A549 (cell line): ENCODE measurements at regions not wholly inside any gene's neighbourhood (a gene's known extent, or its start where the extent isn't known, plus 50 kb on each side); places are given as distances from the start of the nearest gene placed in this dataset.

Experiments
- ATAC-seq, 2 experiments: fragments of 200-7000 bp in 1 of 2; fragments of >200 bp in 1 of 2; cut with Nextera tagmentation in 1 of 2; cut with Tn5 transposase in 1 of 2; 3 replicates each; pipeline versions ENCODE4 v1.8.0 to v1.9.1; 2018 to 2020; ENCODE audit warnings: mild to moderate bottlenecking in 1 of 2, moderate library complexity in 1 of 2
- CTCF ChIA-PET: fragments of 300-600 bp; sonication (Branson Sonifier 250); formaldehyde crosslinking; extraction: SDS; loops from one replicate; lab custom pipeline; 2021; ENCODE audit warnings: antibody characterized with exemption, inconsistent platforms; lab: Yijun Ruan, JAX
- POLR2A ChIA-PET: fragments of 350-600 bp; formaldehyde crosslinking; extraction: SDS; loops from one replicate; lab custom pipeline; 2021; ENCODE audit warnings: antibody characterized with exemption, inconsistent platforms; lab: Yijun Ruan, JAX
- DNase-seq, 2 experiments: peaks; one replicate each; pipeline versions ENCODE4 v3.0.0 to v3.0.0-alpha.2; 2011 to 2016; ENCODE audit warnings: low read depth in 1 of 2, low spot score in 1 of 2
- FAIRE-seq: peaks from 2 replicates; lab custom pipeline; 2011; peaks lifted over from hg19 to GRCh38; lab: Jason Lieb, UNC
- H3K27ac ChIP-seq, 2 experiments: fragments of >200 bp; sonication (Bioruptor Twin); formaldehyde crosslinking; 3 replicates each; pipeline ENCODE4 v1.5.1; 2016 to 2017
- H3K4me1 ChIP-seq: fragments of >200 bp; sonication (Bioruptor Twin); formaldehyde crosslinking; 3 replicates; pipeline ENCODE4 v1.6.1; 2016
- H3K4me2 ChIP-seq: fragments of >200 bp; sonication (Bioruptor Twin); formaldehyde crosslinking; 3 replicates; pipeline ENCODE4 v1.6.1; 2016
- H3K4me3 ChIP-seq: fragments of >200 bp; sonication (Bioruptor Twin); formaldehyde crosslinking; 3 replicates; pipeline ENCODE4 v1.5.1; 2016
- H3K9me3 ChIP-seq: fragments of >200 bp; sonication (Bioruptor Twin); formaldehyde crosslinking; 3 replicates; pipeline ENCODE4 v1.6.1; 2016
- CHD2 ChIP-seq: fragments of 150-350 bp; IDR thresholded peaks from 2 replicates; pipeline ENCODE4 v1.6.1; 2014; ENCODE audit warnings: low read length; ENCODE audit not compliant: partially characterized antibody
- EHF ChIP-seq: fragments of 250-450 bp; sonication (Bioruptor Pico); IDR thresholded peaks from 2 replicates; pipeline ENCODE4 v1.5.0; 2020; ENCODE audit warnings: mild to moderate bottlenecking
- ESRRA ChIP-seq: fragments of 150-350 bp; IDR thresholded peaks from 2 replicates; pipeline ENCODE4 v1.6.1; 2014; ENCODE audit warnings: mild to moderate bottlenecking, low read length, borderline replicate concordance
- FOSL2 ChIP-seq, 2 experiments: fragments of 450-650 bp in 1 of 2; fragments of >200 bp in 1 of 2; sonication (Bioruptor Twin) in 1 of 2; formaldehyde crosslinking; IDR thresholded peaks; 2 replicates each; pipeline versions ENCODE4 v1.5.0 to v1.6.1; 2016 to 2020; ENCODE audit warnings: mild to moderate bottlenecking in 1 of 2, moderate library complexity in 1 of 2
- FOXS1 ChIP-seq: fragments of 250-450 bp; sonication (Bioruptor Pico); IDR thresholded peaks from 2 replicates; pipeline ENCODE4 v1.5.0; 2020; ENCODE audit warnings: mild to moderate bottlenecking, moderate library complexity
- HDAC2 ChIP-seq: fragments of 200-600 bp; sonication (generic); IDR thresholded peaks from 2 replicates; pipeline ENCODE4 v1.6.1; 2016
- HOXA7 ChIP-seq: fragments of 250-450 bp; sonication (Bioruptor Pico); IDR thresholded peaks from 2 replicates; pipeline ENCODE4 v1.5.0; 2020; ENCODE audit warnings: mild to moderate bottlenecking, moderate library complexity
- HOXB13 ChIP-seq: fragments of 250-450 bp; sonication (Bioruptor Pico); IDR thresholded peaks from 2 replicates; pipeline ENCODE4 v1.5.0; 2020; ENCODE audit warnings: low read depth, mild to moderate bottlenecking, moderate library complexity
- JUN ChIP-seq, 2 experiments: fragments of >200 bp; sonication (Bioruptor Twin); formaldehyde crosslinking; IDR thresholded peaks; 2 replicates in 1 of 2; 3 replicates in 1 of 2; pipeline ENCODE4 v1.6.1; 2016 to 2017
- KDM1A ChIP-seq: fragments of 200-600 bp; sonication (generic); IDR thresholded peaks from 2 replicates; pipeline ENCODE4 v1.6.1; 2016; ENCODE audit warnings: low read depth, mild to moderate bottlenecking
- KDM5A ChIP-seq: fragments of 200-600 bp; sonication (generic); IDR thresholded peaks from 2 replicates; pipeline ENCODE4 v1.6.1; 2016; ENCODE audit warnings: antibody characterized with exemption, mild to moderate bottlenecking
- MYC ChIP-seq: IDR thresholded peaks from 2 replicates; pipeline ENCODE4 v1.6.1; 2012; ENCODE audit warnings: mild to moderate bottlenecking, inconsistent platforms, low read length, improper control_type of control experiment, borderline replicate concordance
- NFE2L2 ChIP-seq: fragments of 150-350 bp; conservative IDR thresholded peaks from 2 replicates; pipeline ENCODE4 v1.6.1; 2014; ENCODE audit warnings: low read length
- NR3C1 ChIP-seq: fragments of >200 bp; sonication (Bioruptor Twin); formaldehyde crosslinking; IDR thresholded peaks from 3 replicates; pipeline ENCODE4 v1.6.1; 2017
- PHF8 ChIP-seq: fragments of 200-600 bp; sonication (generic); IDR thresholded peaks from 2 replicates; pipeline ENCODE4 v1.6.1; 2016; ENCODE audit warnings: low read depth, mild to moderate bottlenecking, antibody characterized with exemption, moderate library complexity, borderline replicate concordance
- POLR2A ChIP-seq: IDR thresholded peaks from 2 replicates; pipeline ENCODE4 v1.6.1; 2012; ENCODE audit warnings: mild to moderate bottlenecking, low read length
- POLR2AphosphoS2 ChIP-seq: conservative IDR thresholded peaks from 2 replicates; pipeline ENCODE4 v1.6.1; 2012; ENCODE audit warnings: low read length, improper control_type of control experiment, inconsistent platforms
- SREBF2 ChIP-seq: fragments of 450-650 bp; IDR thresholded peaks from 2 replicates; pipeline ENCODE4 v1.6.1; 2014; ENCODE audit warnings: mild to moderate bottlenecking, moderate library complexity
- ZC3H11A ChIP-seq: fragments of 450-650 bp; IDR thresholded peaks from 2 replicates; pipeline ENCODE4 v1.6.1; 2014; ENCODE audit warnings: antibody characterized with exemption, mild to moderate bottlenecking
- ZSCAN20 ChIP-seq: fragments of 250-450 bp; sonication (Bioruptor Pico); IDR thresholded peaks from 2 replicates; pipeline ENCODE4 v1.8.0; 2022; ENCODE audit warnings: mild to moderate bottlenecking, moderate library complexity
- WGBS: methylation state at CpG from one replicate; pipeline ENCODE4 v1.1.6; 2017; ENCODE audit errors: missing lambda C conversion rate; 5-methylcytosine and 5-hydroxymethylcytosine counted together
- TF ChIP-seq, protein P1 (sequence below): fragments of 150-350 bp; IDR thresholded peaks from 2 replicates; pipeline ENCODE4 v1.6.1; 2014; ENCODE audit warnings: low read depth, mild to moderate bottlenecking, low read length
- TF ChIP-seq, protein P2 (sequence below): fragments of 250-450 bp; sonication (Bioruptor Pico); IDR thresholded peaks from 2 replicates; pipeline ENCODE4 v1.5.0; 2020; ENCODE audit warnings: low read depth, mild to moderate bottlenecking, moderate library complexity
- TF ChIP-seq, protein P3 (sequence below): fragments of 250-450 bp; sonication (Bioruptor Pico); IDR thresholded peaks from 2 replicates; pipeline ENCODE4 v1.5.0; 2021; ENCODE audit warnings: mild to moderate bottlenecking, moderate library complexity, borderline replicate concordance
- TF ChIP-seq, protein P4 (sequence below): fragments of >200 bp; sonication (Bioruptor Twin); formaldehyde crosslinking; IDR thresholded peaks from 3 replicates; pipeline ENCODE4 v1.6.1; 2016
- TF ChIP-seq, protein P5 (sequence below): fragments of >200 bp; sonication (Bioruptor Twin); formaldehyde crosslinking; IDR thresholded peaks from 3 replicates; pipeline ENCODE4 v1.5.1; 2016

DNA sequence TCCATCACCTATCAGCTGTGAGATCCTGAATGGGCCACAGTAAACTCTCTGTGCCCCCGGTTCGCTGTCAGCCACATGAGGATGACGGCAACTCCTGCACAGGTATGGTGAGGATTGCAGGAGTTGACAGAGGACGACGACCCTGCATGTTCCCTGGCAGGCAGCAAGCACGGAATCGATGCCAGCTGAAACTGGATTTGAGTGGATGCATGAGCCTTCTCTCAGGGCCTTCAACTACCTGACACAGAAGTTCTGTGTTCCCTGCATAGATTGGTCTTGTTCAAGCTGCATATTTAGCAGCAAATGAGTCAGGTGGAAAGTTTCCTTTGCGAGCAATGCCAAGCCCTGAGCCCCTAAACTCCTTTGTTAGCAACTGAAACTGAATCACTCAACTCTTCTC, 69.6 kb upstream of the PTCH1 start:
- CTCF ChIA-PET = interaction anchor here (0.6 to 0.9 kb wide), 3 partner anchors 9 to 46 kb away, joined by 3 read pairs; no protein-coding TSS in a partner anchor

DNA sequence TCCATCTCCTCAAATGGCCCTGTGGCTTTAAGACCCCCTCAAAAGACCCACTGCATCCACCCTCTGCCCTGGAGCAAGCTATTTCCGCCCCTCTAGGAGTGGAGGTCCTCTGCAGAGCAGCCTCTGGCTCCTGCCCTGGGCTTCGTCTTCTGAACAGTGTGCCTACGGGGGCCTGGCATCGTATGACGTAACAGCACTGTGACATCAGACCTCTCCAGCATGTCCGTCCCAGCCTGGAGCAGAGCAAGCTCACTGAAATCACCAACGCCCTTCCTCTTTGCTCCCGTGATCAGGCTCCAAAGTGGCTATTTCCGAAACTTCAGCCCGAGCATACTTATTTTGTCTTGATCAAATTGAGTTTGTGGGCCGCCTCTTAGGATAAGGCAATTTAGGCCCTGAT, 69.1 kb upstream of the PTCH1 start:
- no peak for FAIRE-seq
- no peak overlapping the region for H3K4me2 ChIP-seq
- POLR2A ChIA-PET = no interaction called here
- no peak overlapping the region for H3K27ac ChIP-seq
- no peak for TF ChIP-seq PHF8
- no peak for TF ChIP-seq HOXA7
- no peak for TF ChIP-seq FOSL2 (IDR thresholded peaks at IDR 0.05)
- TF ChIP-seq FOSL2 (CRISPR knock-in tag; IDR thresholded peaks at IDR 0.05) = no peak
- no peak for TF ChIP-seq ZC3H11A
- TF ChIP-seq CHD2 = no peak
- TF ChIP-seq, protein P1, sequence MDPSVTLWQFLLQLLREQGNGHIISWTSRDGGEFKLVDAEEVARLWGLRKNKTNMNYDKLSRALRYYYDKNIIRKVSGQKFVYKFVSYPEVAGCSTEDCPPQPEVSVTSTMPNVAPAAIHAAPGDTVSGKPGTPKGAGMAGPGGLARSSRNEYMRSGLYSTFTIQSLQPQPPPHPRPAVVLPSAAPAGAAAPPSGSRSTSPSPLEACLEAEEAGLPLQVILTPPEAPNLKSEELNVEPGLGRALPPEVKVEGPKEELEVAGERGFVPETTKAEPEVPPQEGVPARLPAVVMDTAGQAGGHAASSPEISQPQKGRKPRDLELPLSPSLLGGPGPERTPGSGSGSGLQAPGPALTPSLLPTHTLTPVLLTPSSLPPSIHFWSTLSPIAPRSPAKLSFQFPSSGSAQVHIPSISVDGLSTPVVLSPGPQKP = no peak
- no peak for TF ChIP-seq POLR2AphosphoS2
- no peak for TF ChIP-seq JUN (IDR thresholded peaks at IDR 0.05)
- TF ChIP-seq MYC = no peak
- no peak for TF ChIP-seq NR3C1
- DNase-seq = no peak
- no peak for ATAC-seq
- H3K4me1 ChIP-seq = no peaks in the 10 kb centered on the region
- H3K9me3 ChIP-seq = no peaks in the 10 kb centered on the region
- WGBS = 88% methylated on average over 8 of the region's 11 CpGs
- no peak overlapping the region for H3K4me3 ChIP-seq
- CTCF ChIA-PET = interaction anchor here (0.6 kb wide), 1 partner anchor 11 kb away, joined by 3 read pairs; no protein-coding TSS in a partner anchor

More for the DNA sequence above, 69.6 kb upstream of the PTCH1 start:
- FAIRE-seq = no peak
- TF ChIP-seq, protein P2, sequence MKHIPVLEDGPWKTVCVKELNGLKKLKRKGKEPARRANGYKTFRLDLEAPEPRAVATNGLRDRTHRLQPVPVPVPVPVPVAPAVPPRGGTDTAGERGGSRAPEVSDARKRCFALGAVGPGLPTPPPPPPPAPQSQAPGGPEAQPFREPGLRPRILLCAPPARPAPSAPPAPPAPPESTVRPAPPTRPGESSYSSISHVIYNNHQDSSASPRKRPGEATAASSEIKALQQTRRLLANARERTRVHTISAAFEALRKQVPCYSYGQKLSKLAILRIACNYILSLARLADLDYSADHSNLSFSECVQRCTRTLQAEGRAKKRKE (CRISPR knock-in tag) = no peak
- TF ChIP-seq HDAC2 (no peak), SREBF2 (no peak), NFE2L2 (no peak), ZSCAN20 (no peak), CHD2 (no peak), POLR2A (no peak), ESRRA (no peak), HOXB13 (CRISPR knock-in tag) (no peak), EHF (CRISPR knock-in tag) (no peak), FOXS1 (no peak), KDM1A (no peak), KDM5A (no peak), NR3C1 (no peak)
- TF ChIP-seq, protein P3, sequence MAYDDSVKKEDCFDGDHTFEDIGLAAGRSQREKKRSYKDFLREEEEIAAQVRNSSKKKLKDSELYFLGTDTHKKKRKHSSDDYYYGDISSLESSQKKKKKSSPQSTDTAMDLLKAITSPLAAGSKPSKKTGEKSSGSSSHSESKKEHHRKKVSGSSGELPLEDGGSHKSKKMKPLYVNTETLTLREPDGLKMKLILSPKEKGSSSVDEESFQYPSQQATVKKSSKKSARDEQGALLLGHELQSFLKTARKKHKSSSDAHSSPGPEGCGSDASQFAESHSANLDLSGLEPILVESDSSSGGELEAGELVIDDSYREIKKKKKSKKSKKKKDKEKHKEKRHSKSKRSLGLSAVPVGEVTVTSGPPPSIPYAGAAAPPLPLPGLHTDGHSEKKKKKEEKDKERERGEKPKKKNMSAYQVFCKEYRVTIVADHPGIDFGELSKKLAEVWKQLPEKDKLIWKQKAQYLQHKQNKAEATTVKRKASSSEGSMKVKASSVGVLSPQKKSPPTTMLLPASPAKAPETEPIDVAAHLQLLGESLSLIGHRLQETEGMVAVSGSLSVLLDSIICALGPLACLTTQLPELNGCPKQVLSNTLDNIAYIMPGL (CRISPR knock-in tag) = no peak
- TF ChIP-seq, protein P4, sequence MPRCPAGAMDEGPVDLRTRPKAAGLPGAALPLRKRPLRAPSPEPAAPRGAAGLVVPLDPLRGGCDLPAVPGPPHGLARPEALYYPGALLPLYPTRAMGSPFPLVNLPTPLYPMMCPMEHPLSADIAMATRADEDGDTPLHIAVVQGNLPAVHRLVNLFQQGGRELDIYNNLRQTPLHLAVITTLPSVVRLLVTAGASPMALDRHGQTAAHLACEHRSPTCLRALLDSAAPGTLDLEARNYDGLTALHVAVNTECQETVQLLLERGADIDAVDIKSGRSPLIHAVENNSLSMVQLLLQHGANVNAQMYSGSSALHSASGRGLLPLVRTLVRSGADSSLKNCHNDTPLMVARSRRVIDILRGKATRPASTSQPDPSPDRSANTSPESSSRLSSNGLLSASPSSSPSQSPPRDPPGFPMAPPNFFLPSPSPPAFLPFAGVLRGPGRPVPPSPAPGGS = no peak
- TF ChIP-seq, protein P5, sequence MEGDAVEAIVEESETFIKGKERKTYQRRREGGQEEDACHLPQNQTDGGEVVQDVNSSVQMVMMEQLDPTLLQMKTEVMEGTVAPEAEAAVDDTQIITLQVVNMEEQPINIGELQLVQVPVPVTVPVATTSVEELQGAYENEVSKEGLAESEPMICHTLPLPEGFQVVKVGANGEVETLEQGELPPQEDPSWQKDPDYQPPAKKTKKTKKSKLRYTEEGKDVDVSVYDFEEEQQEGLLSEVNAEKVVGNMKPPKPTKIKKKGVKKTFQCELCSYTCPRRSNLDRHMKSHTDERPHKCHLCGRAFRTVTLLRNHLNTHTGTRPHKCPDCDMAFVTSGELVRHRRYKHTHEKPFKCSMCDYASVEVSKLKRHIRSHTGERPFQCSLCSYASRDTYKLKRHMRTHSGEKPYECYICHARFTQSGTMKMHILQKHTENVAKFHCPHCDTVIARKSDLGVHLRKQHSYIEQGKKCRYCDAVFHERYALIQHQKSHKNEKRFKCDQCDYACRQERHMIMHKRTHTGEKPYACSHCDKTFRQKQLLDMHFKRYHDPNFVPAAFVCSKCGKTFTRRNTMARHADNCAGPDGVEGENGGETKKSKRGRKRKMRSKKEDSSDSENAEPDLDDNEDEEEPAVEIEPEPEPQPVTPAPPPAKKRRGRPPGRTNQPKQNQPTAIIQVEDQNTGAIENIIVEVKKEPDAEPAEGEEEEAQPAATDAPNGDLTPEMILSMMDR = no peak
- Histone ChIP-seq H3K27ac (no peak overlapping the region), H3K4me1 (no peaks in the 10 kb centered on the region), H3K4me2 (no peak overlapping the region), H3K9me3 (no peaks in the 10 kb centered on the region), H3K4me3 (no peak overlapping the region)
- DNase-seq = no peak
- 84% methylated on average over 8 of the region's 8 CpGs for WGBS
- POLR2A ChIA-PET = no interaction called here
- no peak for ATAC-seq
